NCI-H1105 (cell line): ENCODE measurements at regions not wholly inside any gene's neighbourhood (a gene's known extent, or its start where the extent isn't known, plus 50 kb on each side); places are given as distances from the start of the nearest gene placed in this dataset.
"Not testable (repeated sequence)": the region's sequence is repeated elsewhere in the genome, so short reads cannot be mapped to it uniquely, and the experiment has no call there.

ENCODE experiments used
- DNase-seq: peaks from one replicate; lab custom pipeline; 2025; lab: John Stamatoyannopoulos, UW

DNA sequence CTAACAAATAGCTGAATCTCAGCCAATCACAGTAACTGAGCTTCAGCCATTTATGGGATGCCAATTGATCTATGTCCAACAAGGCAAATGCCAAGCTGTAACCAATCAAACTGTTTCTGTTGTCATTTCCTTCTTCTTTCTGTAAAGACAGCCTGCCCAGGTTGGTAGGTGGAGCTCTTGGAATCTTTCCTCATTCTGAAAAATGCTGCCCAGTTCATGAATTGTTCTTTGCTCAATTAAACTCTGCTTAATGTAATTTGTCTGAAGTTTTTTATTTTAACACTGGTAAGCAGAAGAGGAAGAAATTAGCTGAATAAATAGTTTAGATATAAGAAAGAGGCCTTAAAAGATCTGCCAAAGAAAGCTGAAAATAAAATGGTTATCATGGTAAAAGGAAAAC, 1235.6 kb downstream of the EFNA5 start:
- DNase-seq, result no peak

DNA sequence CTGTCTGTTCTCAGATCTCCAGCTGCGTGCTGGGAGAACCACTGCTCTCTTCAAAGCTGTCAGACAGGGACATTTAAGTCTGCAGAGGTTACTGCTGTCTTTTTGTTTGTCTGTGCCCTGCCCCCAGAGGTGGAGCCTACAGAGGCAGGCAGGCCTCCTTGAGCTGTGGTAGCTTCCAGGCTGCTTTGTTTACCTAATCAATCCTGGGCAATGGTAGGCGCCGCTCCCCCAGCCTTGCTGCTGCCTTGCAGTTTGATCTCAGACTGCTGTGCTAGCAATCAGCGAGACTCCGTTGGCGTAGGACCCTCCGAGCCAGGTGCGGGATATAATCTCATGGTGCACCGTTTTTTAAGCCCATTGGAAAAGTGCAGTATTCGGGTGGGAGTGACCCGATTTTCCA, 1240.0 kb downstream of the EFNA5 start:
- not testable (repeated sequence) for DNase-seq

- DNase-seq, result no peak
These were observed 1247.4 kb downstream of the EFNA5 start for GRCh38 chr5:106423109-106423897.

- DNase-seq, result no peak
These were observed 1250.6 kb downstream of the EFNA5 start for GRCh38 chr5:106420102-106420501.

DNA sequence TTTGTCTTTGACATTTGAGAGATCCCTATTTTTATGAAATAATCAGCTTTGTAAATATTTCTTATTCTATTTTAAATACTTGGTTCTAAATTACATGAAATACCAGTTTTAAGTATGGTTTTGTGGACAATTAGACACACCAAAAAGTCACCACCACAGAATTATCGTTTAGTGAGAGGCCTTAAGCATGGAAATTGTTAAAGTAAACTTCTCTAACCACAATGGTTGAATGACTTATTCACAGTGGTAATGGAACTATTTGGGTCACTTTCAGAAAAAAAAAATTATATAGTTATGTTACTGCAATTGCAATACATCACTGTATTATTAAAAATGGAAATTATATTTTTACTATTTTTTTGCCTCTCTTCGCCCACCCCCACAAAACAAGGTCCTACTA, 1252.5 kb downstream of the EFNA5 start:
- DNase-seq, result no peak

GRCh38 chr5:106417566-106417965, 1253.2 kb downstream of the EFNA5 start:
- no peak for DNase-seq

- no peak for DNase-seq
These were observed 1253.6 kb downstream of the EFNA5 start for GRCh38 chr5:106417163-106417562.

GRCh38 chr5:106415541-106415940, 1255.2 kb downstream of the EFNA5 start:
- DNase-seq, result no peak

GRCh38 chr5:106414342-106414741, 1256.4 kb downstream of the EFNA5 start:
- DNase-seq, result no peak

DNA sequence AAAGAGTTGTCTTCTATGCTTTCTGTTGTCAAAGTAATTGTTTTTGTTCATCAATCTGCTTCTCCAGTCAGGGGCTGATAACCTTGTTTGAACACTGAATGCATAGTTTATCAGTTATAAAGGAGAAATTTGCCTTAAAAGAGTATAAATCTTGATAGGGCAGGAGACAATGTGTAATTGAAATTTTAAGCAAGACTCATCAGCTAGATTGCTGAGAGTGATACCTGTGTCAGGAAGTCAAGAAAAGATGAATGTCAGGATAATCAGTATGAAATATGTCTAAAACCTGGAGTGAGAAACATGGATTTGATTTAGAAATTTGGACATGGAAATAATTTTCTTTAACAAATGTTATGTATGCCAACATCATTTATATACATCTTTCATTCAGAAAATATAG, 1258.1 kb downstream of the EFNA5 start:
- DNase-seq, result no peak

- no peak for DNase-seq
These were observed 1262.2 kb downstream of the EFNA5 start for GRCh38 chr5:106408570-106408969.

GRCh38 chr5:106408141-106408540, 1262.6 kb downstream of the EFNA5 start:
- no peak for DNase-seq

DNA sequence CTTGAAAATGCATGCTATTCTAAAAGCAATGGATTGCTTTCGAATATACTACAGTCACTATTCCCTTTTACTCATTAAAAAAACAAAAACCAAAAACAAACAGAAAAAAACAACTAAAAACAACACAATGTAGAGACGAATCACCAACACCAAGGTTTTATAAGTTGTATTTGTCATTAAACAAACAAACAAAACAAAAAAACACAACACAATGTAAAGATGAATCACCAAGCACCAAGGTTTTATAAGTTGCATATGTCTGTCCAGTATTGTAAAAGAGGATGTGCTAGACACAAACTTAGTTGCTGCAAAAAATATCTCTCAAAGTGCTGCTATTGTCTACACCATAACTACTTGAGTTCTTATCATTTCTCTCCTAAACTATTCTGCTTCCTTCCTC, 1269.2 kb downstream of the EFNA5 start:
- no peak for DNase-seq

- DNase-seq, result no peak
These were observed 1271.3 kb downstream of the EFNA5 start for GRCh38 chr5:106399391-106399790.

DNA sequence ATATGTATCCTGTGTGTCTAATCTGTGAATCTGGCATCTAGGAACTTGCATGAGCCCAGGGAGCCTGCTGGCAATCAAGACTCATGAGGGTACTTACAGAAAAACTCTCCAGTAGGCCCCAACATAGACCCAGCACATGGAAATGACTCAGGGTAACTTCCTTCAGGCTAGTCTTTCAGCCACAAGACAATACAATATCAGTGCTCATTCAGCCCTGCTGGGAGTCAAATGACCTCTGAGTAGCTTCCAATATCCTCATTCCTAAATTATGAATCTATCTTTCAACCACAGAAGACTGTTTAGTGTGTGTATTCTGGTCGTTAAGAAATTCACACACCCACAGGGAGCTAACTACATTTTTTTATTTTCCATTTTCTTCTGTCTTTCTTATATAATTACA, 1273.0 kb downstream of the EFNA5 start:
- no peak for DNase-seq

DNA sequence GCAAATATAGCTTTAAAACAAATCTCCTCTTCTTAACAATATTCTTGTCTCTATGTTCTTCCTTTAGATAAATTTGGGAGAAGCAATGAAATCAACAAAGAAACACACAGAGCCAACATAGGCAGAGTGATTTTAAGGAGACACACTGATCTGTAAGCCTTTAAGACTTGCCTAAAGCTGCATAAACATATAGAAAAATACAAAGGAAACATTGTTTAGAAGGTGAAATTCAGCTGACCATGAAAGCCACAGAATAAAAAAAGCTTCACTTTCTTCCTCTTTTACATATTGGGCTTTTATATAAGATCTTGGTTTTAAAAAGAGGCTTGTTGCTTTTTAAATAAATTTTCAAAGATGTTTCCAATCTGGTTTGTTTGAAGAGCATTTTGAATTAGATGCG, 1277.5 kb downstream of the EFNA5 start:
- DNase-seq, result no peak

DNA sequence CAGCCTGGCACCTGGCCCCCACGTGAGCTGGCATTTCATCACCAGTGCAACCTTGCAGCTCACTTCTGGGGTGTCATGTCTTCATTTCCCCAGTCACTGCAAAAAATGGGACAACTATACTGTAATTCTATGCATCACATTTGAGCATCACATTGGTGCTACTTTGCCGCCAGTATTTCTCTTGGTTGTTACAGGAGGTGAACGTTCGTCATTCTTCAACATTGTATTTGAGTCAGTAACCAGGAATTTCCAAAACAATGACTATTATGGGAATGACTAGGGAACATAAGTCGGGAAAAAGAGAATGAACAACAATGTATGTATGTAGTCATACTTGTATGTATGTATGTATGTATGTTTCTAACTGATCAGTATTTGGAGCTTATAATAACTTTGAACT, 1278.0 kb downstream of the EFNA5 start:
- no peak for DNase-seq

GRCh38 chr5:106387767-106388166, 1283.0 kb downstream of the EFNA5 start:
- not testable (repeated sequence) for DNase-seq

GRCh38 chr5:106386287-106386686, 1284.5 kb downstream of the EFNA5 start:
- DNase-seq, result no peak

GRCh38 chr5:106380736-106381135, 1290.0 kb downstream of the EFNA5 start:
- no peak for DNase-seq

- no peak for DNase-seq
These were observed 1294.2 kb downstream of the EFNA5 start for GRCh38 chr5:106376522-106376921.

GRCh38 chr5:106374956-106375355, 1295.8 kb downstream of the EFNA5 start:
- DNase-seq, result no peak

DNA sequence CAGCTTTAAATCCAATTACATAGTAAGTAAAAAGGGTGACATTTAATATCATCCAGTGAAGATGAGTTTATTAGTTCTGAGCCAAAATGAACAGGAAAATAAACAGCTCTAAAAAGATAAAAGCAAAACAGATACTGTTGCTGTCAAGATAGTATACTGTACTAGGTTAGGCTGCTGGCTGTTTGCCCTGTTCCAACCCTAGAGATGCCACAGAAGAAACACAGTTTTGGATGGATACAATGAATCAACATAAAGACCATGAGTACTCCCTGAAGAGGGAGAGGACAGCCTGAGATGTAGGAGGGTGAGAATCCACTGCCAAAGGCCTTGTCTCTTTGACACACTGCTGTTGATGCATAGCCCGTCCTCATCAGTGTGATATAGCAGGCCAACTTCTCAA, 1302.7 kb downstream of the EFNA5 start:
- DNase-seq, result no peak

DNA sequence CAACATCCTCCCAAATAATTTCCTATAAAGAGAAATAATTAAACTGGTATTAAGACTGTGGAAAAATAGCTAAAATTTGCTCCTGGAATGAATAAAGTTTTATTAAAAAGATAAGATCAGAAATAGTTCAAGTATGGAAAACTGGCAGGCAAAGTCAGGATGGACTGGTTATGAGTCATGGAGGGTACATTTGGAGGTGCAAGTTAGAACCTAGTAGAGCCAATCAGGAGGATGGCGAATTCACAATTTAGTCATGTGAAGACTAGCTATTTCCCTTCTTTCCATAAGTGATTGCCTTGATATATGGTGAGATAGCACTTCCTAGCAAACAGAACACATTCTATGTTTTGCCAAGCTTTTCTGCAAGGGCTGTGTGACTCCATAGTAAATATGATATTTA, 1303.5 kb downstream of the EFNA5 start:
- no peak for DNase-seq
